Embryonic facial prominence (tissue), 1 donor: ENCODE measurements at regions not wholly inside any gene's neighbourhood (a gene's known extent, or its start where the extent isn't known, plus 50 kb on each side); places are given as distances from the start of the nearest gene placed in this dataset.
"Not testable (repeated sequence)": the region's sequence is repeated elsewhere in the genome, so short reads cannot be mapped to it uniquely, and the experiment has no call there.

Source experiments
- DNase-seq: peaks from one replicate; pipeline ENCODE4 v3.0.0-alpha.2; 2016; ENCODE audit errors: extremely low spot score

- no peak for DNase-seq
Measured at GRCh38 chr7:32681174-32681518, 185.9 kb downstream of the AVL9 start.

DNA sequence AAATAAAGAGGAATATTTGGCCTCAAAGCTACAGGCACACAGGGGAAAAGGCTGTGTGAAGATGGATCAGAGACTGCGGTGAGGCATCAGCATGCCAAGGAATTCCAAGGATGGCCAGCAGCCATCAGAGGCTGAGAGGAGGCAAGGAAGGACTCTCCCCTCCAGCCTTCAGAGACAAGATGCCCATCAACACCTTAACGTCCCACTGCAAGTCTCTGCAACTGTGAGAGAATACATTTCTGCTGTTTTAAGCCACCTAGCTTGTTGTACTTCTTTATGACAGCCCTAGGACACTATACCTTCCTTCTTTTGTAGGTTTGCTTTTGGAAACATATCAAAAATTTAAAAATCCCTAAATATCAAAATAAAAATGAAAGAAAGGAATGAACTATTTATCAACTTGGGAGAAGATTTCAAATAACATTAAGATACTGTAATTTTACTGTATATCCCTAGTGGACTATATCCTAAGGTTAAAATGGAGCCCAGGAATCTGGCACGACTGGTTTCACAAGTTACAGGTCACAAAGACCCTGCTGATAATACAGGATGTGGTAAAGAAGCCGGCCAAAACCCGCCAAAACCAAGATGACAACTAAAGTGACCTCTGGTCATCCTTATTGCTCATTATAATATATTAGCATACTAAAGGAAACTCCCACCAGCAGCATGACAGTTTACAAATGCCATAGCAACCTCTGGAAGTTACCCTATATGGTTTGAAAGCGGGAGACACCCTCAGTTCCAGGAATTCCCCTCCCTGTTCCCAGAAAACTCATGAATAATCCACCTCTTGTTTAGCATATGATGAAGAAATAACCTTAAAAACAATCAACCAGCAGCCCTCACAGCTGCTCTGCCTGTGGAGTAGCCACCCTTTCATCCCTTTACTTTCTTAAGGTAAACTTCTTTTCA, 185.2 kb downstream of the AVL9 start:
- no peak for DNase-seq

GRCh38 chr7:32679192-32679591, 183.9 kb downstream of the AVL9 start:
- no peak for DNase-seq

- no peak for DNase-seq
Measured at GRCh38 chr7:32677593-32677992, 182.3 kb downstream of the AVL9 start.

DNA sequence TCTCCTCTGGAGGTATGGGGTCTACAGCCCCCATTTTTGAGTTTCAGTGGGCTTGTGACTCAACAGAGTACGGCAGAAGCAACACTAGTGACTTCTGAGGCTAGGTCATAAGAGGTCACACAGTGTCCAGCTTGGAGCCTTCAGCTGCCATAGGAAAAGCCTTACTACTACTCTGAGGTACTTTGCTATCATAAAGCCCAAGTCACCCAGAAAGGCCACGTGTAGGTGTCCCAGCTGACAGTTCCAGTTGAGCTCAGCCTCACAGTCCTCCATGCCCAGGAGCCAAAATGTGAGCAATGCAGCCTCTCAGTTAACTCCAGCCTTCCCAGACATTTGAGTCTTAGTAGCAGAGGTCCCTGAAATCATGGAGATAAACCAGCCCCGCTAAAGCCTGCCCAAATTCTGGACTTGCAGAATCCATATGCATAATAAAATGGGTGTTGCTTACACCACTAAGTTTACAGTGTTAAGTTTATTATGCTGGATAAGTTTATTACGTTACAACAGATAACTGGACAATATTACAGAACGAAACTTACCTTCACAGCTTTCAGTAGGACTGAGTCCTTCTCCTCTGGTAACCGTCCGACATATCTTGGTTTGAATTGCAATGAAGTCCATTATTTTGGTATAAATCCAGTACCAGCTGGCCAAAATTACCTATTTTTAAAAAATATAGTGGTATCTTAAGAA, 181.1 kb downstream of the AVL9 start:
- no peak for DNase-seq

- DNase-seq: no peak
Measured at GRCh38 chr7:32673275-32673983, 178.1 kb downstream of the AVL9 start.

DNA sequence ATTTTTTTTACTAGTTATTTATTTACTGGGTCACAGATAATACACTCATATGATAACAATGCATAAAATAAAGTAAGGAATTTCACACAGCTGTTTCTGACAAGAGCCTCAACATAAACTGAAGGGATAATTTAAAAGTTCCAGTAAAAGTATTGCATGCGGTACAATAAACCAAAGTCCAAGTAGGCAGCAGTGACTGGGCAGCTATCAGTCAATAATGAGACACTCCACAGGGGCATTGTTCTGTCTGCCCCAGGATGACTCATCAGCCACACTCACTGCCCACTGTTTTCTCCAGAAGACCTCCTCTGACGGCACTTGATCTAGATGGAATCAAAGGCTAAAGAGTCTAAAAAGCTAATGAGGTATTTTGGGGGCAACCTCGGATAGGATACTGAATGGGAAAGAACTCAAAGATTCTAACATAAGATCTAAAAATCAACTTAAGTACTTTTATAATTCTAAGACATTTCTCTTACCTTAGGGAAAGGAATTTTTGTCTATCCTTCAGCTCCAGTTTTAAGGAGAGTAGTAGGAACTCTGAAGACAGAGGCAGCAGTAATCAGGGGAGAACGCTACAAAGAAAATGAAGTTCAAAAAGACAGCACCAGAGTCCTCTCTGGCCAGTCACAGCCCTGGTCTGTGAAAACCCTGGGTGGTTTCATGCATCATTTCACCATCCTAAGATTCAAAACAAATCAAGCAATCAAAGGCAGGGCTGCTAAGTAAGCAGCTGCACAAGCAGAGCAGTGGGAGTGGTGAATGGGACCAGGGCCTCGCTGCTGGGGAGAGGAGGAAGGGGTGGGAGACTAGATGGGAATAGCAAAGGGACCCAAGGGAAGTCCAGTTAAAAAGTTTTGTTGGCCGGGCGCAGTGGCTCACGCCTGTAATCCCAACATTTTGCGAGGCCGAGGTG, 175.1 kb downstream of the AVL9 start:
- no peak for DNase-seq

DNA sequence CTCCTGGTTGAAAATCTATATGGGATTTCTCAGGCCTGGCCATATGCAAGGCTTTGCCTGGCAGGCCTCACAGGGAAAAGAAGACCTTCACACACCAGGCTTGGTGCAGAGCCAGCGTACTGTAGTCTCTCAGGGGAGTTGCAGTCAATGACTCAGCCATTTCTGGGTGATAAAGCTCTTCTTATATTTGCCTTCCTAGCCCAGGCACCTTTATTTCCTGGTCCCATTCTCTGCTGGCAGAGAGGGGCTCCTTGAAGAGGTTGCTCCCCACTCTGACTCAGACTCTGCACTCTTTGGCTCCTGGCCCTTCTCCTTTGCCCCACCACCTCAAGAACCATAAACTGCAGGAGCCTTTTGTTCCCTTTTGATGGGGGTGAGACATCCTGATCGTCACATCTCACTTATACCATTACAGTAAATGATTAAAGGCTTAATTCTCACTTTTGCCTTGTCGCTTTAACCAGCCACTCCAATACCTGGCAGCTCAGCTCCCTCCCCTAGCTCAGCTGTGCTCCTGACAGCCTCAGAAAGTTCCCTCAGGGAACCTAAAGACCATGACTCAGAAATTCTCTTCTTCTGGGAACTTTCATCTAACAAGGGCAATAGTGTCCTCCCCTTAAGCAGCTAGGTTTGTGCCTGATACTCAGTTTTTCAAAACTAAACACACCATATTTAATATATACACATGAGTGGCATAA, 174.0 kb downstream of the AVL9 start:
- not testable (repeated sequence) for DNase-seq

- DNase-seq: not testable (repeated sequence)
Measured at GRCh38 chr7:32668387-32669097, 173.3 kb downstream of the AVL9 start.

GRCh38 chr7:32667586-32667985, 172.3 kb downstream of the AVL9 start:
- not testable (repeated sequence) for DNase-seq

DNA sequence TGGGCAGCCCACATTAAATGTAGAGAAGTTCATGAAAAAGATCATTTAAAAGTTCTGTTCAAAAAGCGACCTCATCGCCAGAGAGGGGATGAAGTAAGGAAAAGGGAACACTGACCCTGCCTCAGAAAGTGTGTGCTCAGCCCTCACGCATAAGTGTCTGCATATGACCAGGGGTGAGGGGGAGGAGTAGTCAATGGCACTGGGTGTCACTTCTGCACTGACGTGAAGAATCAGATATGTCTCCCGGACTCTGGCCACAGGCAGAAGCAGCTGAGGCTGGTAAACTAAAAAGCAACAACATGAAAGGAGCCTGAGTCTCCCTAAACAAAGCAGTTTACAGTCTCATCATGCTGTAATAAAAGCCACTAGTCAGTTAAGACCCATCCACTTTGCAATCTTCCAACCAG, 168.5 kb downstream of the AVL9 start:
- not testable (repeated sequence) for DNase-seq

DNA sequence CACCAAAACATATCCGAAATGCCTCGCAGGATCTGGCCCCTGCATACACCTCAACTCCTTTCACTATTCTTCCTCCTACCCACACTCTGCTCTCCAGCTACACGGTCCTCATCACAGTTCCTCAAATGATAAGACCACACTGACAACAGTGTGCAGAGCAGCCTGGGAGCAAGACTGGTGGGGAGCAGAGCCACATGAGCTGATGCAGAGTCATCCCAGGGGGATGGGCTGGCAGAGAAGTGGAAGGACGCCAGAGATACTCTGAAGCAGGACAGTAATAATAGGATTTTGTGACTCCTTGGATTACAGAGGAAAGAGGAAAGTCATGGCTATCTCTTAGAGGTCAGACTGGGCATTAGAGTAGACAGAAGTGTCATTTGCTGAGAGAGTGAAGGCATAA, 167.2 kb downstream of the AVL9 start:
- DNase-seq: not testable (repeated sequence)

- DNase-seq: no peak
Measured at GRCh38 chr7:32661929-32662328, 166.6 kb downstream of the AVL9 start.

- no peak for DNase-seq
Measured at GRCh38 chr7:32661501-32661900, 166.2 kb downstream of the AVL9 start.

GRCh38 chr7:32660936-32661335, 165.6 kb downstream of the AVL9 start:
- no peak for DNase-seq

DNA sequence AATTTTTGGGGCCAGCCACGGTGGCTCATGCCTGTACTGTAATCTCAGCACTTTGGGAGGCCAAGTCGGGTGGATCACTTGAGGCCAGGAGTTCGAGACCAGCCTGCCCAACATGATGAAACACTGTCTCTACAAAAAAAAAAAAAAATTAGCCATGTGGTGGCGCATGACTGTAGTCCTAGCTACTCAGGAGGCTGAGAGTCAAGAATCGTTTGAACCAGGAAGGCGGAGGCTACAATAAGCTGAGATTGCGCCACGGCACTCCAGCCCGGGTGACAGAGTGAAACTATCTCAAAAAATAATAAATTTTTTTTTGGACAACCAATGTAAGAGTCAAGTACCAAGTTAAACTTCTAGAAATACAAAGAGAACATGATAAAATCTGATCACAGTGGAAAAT, 164.6 kb downstream of the AVL9 start:
- DNase-seq: no peak

GRCh38 chr7:32658467-32658869, 163.2 kb downstream of the AVL9 start:
- no peak for DNase-seq

DNA sequence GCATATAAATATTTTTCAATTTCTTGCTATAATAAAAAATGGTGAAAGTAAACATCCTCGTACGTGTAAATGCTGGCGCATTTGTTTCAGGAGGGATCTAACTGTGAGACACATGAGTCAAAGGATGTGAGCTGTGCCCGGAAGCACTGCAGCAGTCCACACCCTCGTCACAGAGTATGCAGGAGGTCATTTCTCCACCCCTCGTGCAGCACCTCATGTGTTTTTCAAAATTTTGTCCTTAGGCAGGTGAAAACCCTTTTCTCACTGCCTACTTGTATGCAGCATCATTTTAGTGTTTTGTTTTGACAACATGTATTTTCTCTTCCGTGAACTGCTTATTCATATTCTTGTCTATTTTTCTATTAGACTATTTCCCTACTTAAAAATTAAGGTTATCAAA, 162.7 kb downstream of the AVL9 start:
- DNase-seq: no peak

- DNase-seq: not testable (repeated sequence)
Measured at GRCh38 chr7:32654549-32654948, 159.3 kb downstream of the AVL9 start.

GRCh38 chr7:32650356-32650755, 155.1 kb downstream of the AVL9 start:
- not testable (repeated sequence) for DNase-seq
